Mucosa of descending colon (tissue), 3 donors: ENCODE measurements at regions not wholly inside any gene's neighbourhood (a gene's known extent, or its start where the extent isn't known, plus 50 kb on each side); places are given as distances from the start of the nearest gene placed in this dataset.

ENCODE experiments used
- ATAC-seq: fragments of 200-7000 bp; cut with Tn5 transposase; one replicate; pipeline ENCODE4 v1.9.1; 2020; ENCODE audit warnings: mild to moderate bottlenecking, moderate library complexity
- DNase-seq, 3 donors: peaks; one replicate each; pipeline ENCODE4 v3.0.0-alpha.2; 2020
- H3K36me3 ChIP-seq: fragments of 200-600 bp; one replicate; pipeline ENCODE4 v1.8.0; 2021; ENCODE audit warnings: low read depth, mild to moderate bottlenecking
- H3K4me1 ChIP-seq: fragments of 200-600 bp; one replicate; pipeline ENCODE4 v1.8.0; 2021; ENCODE audit warnings: low read depth, mild to moderate bottlenecking
- H3K4me3 ChIP-seq: fragments of 200-600 bp; one replicate; pipeline ENCODE4 v1.8.0; 2021; ENCODE audit warnings: mild to moderate bottlenecking
- H3K9me3 ChIP-seq: fragments of 200-600 bp; one replicate; pipeline ENCODE4 v1.8.0; 2021; ENCODE audit warnings: mild to moderate bottlenecking
- CTCF ChIP-seq: fragments of 200-600 bp; IDR thresholded peaks from one replicate; pipeline ENCODE4 v1.8.0; 2022; ENCODE audit warnings: antibody characterized with exemption, mild to moderate bottlenecking
- intact Hi-C, 2 donors: fragments of 100-400 bp; cut with DNase I in 1 of 2; cut with micrococcal nuclease in 1 of 2; formaldehyde crosslinking; loops; one replicate each; pipeline versions ENCODE4 v1.11.0 to v1.11.1; 2022; cut with DNase I, micrococcal nuclease
- donor health status: DM: no; HTN: no; CAD: no; lungs with moderate emphysema.
- donor health status: DM: no; HTN: no; CAD: no.
- donor health status: DM: no; HTN: yes; CAD: no.

- Histone ChIP-seq H3K36me3 (peaks cover 3% of the 10 kb centered on the region), H3K4me1 (no peaks in the 10 kb centered on the region), H3K9me3 (no peaks in the 10 kb centered on the region), H3K4me3 (no peak overlapping the region)
- DNase-seq (no peak), ATAC-seq (no peak)
- intact Hi-C loops, result no loop called here
- TF ChIP-seq CTCF, result no peak
Measured at GRCh38 chr20:4490045-4490444, 196.2 kb upstream of the PRNP start.

- TF ChIP-seq CTCF, result no peak
- no peaks in the 10 kb centered on the region for H3K4me1 ChIP-seq
- ATAC-seq, result no peak
- no peaks in the 10 kb centered on the region for H3K9me3 ChIP-seq
- no peak for DNase-seq
- no peak overlapping the region for H3K4me3 ChIP-seq
- intact Hi-C loops, result no loop called here
- peaks cover 3% of the 10 kb centered on the region for H3K36me3 ChIP-seq
Measured at GRCh38 chr20:4488407-4489339, 197.6 kb upstream of the PRNP start.

DNA sequence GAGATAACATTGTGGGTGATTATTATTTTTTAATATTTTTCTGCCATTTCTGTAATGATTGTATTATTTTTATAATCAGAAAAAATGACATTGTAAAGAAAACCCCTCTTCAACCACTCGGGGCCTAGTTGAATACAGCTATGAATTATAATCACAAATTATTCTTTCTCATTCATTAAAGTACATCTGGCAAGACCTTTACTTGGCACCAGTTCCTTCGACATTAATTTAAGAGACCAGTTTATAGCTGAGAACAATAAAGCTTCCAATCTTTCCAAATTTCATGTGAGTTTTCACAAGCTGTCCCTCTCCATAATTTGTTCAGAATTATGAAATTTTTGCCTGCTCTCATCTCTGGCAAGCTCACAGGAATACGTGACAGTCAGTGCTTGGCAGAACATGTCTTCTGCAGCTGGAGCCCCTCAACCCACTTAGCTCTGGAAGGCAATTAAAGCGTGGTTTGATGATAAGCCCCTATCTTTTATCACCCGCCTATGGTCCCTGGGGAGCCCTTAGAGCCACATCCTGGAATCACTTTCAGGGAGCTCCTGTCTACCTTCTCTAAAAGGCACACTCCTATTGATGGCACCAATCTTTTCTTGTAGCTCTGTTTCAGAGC lies 201.8 kb upstream of the PRNP start:
- no peak for ATAC-seq
- Histone ChIP-seq H3K9me3 (no peaks in the 10 kb centered on the region), H3K4me3 (no peak overlapping the region), H3K36me3 (peaks cover 3% of the 10 kb centered on the region), H3K4me1 (no peaks in the 10 kb centered on the region)
- no peak for DNase-seq
- TF ChIP-seq CTCF, result no peak
- intact Hi-C loops, result no loop called here

DNA sequence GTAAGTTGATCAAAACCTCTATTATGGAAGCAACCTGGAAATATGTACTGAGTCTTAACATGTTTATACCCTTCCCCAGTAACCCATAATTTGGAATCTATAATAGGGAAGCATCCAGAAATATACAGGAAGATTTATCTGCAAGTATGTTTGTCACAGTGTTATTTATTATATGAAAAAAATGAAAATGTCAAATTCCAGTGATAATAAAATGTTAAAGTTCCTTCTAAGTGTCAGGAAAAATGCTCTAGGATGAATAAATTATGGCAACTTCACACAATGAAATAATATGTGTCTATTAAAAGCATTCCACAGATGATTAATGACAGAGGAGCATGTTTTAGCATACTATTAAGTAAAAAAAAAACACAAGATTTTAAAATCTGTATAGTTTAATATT lies 202.3 kb upstream of the PRNP start:
- Histone ChIP-seq H3K36me3 (peaks cover 3% of the 10 kb centered on the region), H3K9me3 (no peaks in the 10 kb centered on the region), H3K4me1 (no peaks in the 10 kb centered on the region), H3K4me3 (no peak overlapping the region)
- DNase-seq, result no peak
- no peak for ATAC-seq
- intact Hi-C loops, result no loop called here
- no peak for TF ChIP-seq CTCF

DNA sequence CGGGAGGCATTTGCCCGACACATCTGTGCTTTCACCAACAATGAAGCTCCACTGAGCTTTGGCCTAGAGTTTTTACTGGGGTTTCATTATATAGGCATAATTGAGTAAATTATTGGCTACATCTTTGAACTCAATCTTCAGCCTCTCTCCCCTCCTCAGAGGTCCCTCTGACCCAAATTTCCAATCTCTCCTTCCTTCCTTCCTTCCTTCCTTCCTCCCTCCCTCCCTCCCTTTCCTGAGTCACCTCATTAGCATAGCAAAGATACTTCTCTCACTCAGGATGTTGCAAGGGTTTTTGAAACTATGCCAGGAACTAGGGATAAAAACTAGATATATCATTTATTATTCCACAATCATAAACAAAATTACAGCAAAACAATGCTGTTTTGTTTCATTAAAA lies 202.8 kb upstream of the PRNP start:
- no peaks in the 10 kb centered on the region for H3K4me1 ChIP-seq
- H3K9me3 ChIP-seq, result no peaks in the 10 kb centered on the region
- ATAC-seq (no peak), DNase-seq (no peak)
- intact Hi-C loops, result no loop called here
- TF ChIP-seq CTCF, result no peak
- H3K36me3 ChIP-seq, result peaks cover 3% of the 10 kb centered on the region
- no peak overlapping the region for H3K4me3 ChIP-seq
